ENCODE measurements at regions not wholly inside any gene's neighbourhood (a gene's known extent, or its start where the extent isn't known, plus 50 kb on each side); places are given as distances from the start of the nearest gene placed in this dataset.
A peak's percentile ranks its signal among the peaks of the same experiment; 100 is the strongest.

DNA sequence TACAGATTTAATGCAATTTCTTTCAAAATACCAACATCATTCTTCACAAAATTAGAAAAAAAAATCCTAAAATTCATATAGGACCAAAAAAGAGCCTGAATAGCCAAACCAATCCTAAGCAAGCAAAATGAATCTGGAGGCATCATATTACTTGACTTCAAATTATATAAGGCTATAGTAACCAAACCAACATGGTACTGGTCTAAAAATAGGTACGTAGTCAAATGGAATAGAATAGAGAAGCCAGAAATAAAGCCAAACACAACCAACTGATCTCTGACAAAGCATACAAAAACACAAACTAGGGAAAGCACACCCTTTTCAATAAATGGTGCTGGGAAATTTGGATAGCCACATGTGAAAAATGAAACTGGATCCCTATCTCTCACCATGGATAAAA, 112.3 kb upstream of the TSPAN2 start:
- H3K4me1 ChIP-seq (ENCODE audit: control insufficient read depth, insufficient read depth, low read length), result peaks cover 23% of the 10 kb centered on the region
- H3K4me3 ChIP-seq (ENCODE audit: low read length), result no peak overlapping the region
- no peaks in the 10 kb centered on the region for H3K36me3 ChIP-seq (ENCODE audit: control insufficient read depth, insufficient read depth, low read length, severe bottlenecking)
- no peaks in the 10 kb centered on the region for H3K27me3 ChIP-seq (replicated peaks; ENCODE audit: control insufficient read depth, insufficient read depth, low read length)
- H3K9me3 ChIP-seq (ENCODE audit: control insufficient read depth, low read length), result peaks cover 20% of the 10 kb centered on the region
- DNase-seq (ENCODE audit: low read depth), result no peak
- no peak overlapping the region for H3K9ac ChIP-seq (ENCODE audit: low read length)

DNA sequence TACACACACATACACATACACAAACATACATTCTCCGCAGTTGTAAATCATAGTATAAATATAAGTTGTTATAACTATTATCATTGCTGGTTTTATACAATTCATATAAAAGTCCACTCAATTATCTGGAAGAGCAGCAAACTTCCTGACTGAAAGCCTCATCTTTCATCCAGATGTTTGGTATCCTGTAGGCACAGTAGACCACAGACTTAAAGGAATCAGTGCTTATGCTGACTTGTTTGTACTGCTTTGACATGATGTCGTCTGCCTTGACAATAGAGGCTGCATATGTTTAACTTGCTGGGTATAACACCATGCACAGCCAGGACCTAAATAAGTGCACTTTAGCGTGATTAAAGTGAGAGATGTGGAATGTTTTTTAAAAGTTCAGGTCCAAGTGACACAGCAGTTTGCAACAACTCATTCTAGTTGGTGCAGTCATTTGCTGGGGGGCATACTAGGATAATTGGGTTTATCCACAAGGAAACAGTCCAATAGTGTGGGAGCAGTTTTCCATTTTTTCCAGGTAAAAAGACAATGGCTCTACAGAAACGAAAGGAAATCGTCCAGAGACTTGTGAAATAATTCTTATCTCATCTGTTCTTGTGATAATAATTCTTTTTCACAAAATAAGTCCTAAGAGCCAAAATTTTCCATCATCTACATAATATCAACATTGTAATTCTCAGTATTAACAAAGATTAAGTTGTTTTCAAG, 110.3 kb upstream of the TSPAN2 start:
- H3K4me3 ChIP-seq (ENCODE audit: low read length), result no peak overlapping the region

DNA sequence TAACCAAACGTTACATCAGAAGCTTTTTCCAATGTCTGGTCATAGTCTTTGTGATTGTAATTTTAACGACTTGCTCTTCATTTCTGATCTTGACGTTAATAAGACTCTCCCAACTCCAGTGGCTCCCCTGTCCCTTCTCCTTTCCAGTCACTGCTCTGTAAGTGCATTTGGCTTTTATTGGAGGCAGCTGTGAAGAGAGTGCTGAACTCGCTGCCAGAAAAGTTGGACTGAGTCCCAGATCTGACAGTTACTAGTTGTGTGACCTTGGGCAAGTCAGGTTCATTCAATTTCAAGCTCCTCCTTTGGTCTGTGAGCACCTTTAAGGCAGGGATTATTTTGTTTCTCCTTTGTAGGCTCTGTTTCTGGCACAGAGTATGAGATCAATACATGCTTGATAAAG, 109.6 kb upstream of the TSPAN2 start:
- DNase-seq (ENCODE audit: low read depth), result peak; percentile 68
- Histone ChIP-seq H3K36me3 (ENCODE audit: control insufficient read depth, insufficient read depth, low read length, severe bottlenecking) (no peaks in the 10 kb centered on the region), H3K4me1 (ENCODE audit: control insufficient read depth, insufficient read depth, low read length) (peaks cover 23% of the 10 kb centered on the region), H3K4me3 (ENCODE audit: low read length) (no peak overlapping the region), H3K9ac (ENCODE audit: low read length) (peak overlapping the region; percentile 5), H3K9me3 (ENCODE audit: control insufficient read depth, low read length) (peaks cover 18% of the 10 kb centered on the region), H3K27me3 (replicated peaks; ENCODE audit: control insufficient read depth, insufficient read depth, low read length) (no peaks in the 10 kb centered on the region)

More for the DNA sequence above, 110.3 kb upstream of the TSPAN2 start:
- Histone ChIP-seq H3K4me1 (ENCODE audit: control insufficient read depth, insufficient read depth, low read length) (peaks cover 23% of the 10 kb centered on the region), H3K9me3 (ENCODE audit: control insufficient read depth, low read length) (peaks cover 20% of the 10 kb centered on the region), H3K36me3 (ENCODE audit: control insufficient read depth, insufficient read depth, low read length, severe bottlenecking) (no peaks in the 10 kb centered on the region), H3K9ac (ENCODE audit: low read length) (peak overlapping the region; percentile 44), H3K27me3 (replicated peaks; ENCODE audit: control insufficient read depth, insufficient read depth, low read length) (no peaks in the 10 kb centered on the region)
- no peak for DNase-seq (ENCODE audit: low read depth)

DNA sequence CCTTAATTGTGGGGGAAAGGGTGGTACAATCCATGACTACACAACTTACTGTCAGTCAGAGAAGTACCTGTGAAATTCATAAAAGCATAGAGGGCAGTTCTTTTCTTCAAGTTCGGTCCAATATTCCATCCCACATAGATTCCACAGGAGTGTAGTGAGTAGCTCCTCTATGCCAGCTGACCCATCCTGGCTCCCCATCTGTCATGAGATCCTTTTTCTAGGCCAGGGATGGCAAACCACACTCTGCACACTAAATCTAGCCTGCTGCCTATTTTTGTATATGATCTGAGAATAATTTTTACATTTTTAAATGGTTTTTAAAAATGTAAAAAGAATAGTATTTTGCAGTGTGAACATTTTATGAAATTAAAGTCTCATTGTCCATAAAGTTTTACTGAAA, 107.0 kb upstream of the TSPAN2 start:
- no peak for DNase-seq (ENCODE audit: low read depth)
- Histone ChIP-seq H3K9me3 (ENCODE audit: control insufficient read depth, low read length) (no peaks in the 10 kb centered on the region), H3K4me3 (ENCODE audit: low read length) (no peak overlapping the region), H3K9ac (ENCODE audit: low read length) (no peak overlapping the region), H3K36me3 (ENCODE audit: control insufficient read depth, insufficient read depth, low read length, severe bottlenecking) (no peaks in the 10 kb centered on the region), H3K27me3 (replicated peaks; ENCODE audit: control insufficient read depth, insufficient read depth, low read length) (no peaks in the 10 kb centered on the region), H3K4me1 (ENCODE audit: control insufficient read depth, insufficient read depth, low read length) (peaks cover 29% of the 10 kb centered on the region)

DNA sequence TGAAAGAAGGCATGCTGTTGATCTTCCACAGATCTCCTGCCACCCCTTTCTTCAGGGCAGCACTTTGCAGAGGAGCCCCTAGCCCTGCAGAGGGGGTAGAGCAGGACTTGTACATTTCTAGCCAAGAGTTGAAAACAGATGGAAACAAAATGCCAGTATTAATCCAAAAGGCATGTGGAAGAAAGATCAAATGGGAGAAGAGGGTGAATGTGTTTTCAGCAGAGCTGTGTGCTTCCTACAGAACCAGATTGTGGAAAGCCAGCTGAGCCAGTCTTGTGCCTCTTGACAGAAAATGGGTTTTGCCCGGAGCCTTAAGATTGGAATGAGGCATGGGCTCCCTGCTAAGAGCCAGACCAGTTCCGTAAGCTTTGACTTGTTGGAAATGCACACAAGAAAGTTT, 105.2 kb upstream of the TSPAN2 start:
- DNase-seq (ENCODE audit: low read depth), result no peak
- H3K9me3 ChIP-seq (ENCODE audit: control insufficient read depth, low read length), result no peaks in the 10 kb centered on the region
- no peak overlapping the region for H3K4me3 ChIP-seq (ENCODE audit: low read length)
- peaks cover 32% of the 10 kb centered on the region for H3K4me1 ChIP-seq (ENCODE audit: control insufficient read depth, insufficient read depth, low read length)
- no peaks in the 10 kb centered on the region for H3K36me3 ChIP-seq (ENCODE audit: control insufficient read depth, insufficient read depth, low read length, severe bottlenecking)
- no peaks in the 10 kb centered on the region for H3K27me3 ChIP-seq (replicated peaks; ENCODE audit: control insufficient read depth, insufficient read depth, low read length)
- no peak overlapping the region for H3K9ac ChIP-seq (ENCODE audit: low read length)

DNA sequence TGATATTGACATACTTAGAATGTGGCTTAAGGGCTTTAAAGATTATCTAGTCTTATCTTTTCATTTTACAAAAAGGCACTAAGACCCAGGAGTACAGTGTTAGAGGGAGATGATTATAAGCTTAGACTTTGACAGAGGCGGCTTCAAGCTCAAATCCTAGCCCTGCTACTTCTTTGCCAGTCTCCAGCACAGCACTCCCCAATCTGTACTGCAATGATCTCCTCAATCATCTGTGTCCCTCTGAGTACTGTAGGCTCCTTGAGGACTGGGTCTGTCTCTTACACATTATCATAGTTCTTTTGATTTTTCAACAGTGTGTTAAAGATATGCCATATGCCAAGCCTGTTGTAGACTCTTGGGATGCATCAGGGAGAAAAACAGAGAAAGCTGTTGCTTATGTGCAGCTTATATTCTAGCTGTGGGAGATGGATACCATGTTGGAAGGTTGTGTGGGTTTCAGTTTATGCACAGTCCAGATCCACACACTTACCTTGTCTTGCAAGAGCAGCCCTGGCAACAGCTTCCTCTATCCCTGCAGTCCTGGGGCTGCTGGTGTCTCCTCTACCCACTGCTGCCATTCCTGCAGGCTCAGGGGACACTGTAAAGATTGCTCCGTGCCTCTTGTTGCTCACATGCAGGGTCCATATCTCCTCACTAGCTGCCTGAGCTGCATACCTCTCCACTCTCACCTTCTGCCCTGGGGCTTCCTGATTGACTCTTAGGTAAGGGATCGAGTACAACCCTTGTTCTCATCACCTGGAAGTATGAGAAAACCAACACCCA, 103.9 kb upstream of the TSPAN2 start:
- no peak for DNase-seq (ENCODE audit: low read depth)
- Histone ChIP-seq H3K9ac (ENCODE audit: low read length) (no peak overlapping the region), H3K9me3 (ENCODE audit: control insufficient read depth, low read length) (no peaks in the 10 kb centered on the region), H3K4me1 (ENCODE audit: control insufficient read depth, insufficient read depth, low read length) (peaks cover 30% of the 10 kb centered on the region), H3K36me3 (ENCODE audit: control insufficient read depth, insufficient read depth, low read length, severe bottlenecking) (no peaks in the 10 kb centered on the region), H3K27me3 (replicated peaks; ENCODE audit: control insufficient read depth, insufficient read depth, low read length) (no peaks in the 10 kb centered on the region), H3K4me3 (ENCODE audit: low read length) (no peak overlapping the region)

DNA sequence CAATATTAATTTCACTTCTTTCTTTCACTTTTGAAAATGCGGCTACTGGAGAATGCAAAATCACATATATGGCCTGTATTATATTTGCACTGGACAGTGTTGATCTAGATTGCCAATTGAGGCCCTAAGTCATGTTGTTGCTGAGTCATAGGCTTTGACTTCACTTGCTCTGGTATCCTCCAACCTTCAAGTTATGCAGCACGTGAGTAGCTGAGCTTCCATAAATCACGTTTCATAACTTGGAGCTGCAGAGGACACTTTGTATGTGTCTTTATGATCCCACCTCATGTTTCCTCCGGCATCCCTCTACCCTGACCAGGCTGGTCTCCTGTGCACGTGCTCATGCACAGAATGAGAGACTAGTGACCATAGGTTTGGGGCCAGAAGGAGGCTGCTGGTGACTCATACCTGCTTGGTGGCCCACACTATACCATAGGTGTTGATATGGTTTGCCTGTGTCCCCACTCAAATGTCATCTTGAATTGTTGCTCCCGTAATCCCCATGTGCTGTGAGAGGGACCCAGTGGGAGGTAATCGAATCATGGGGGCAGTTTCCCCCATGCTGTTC, 103.0 kb upstream of the TSPAN2 start:
- no peak overlapping the region for H3K9ac ChIP-seq (ENCODE audit: low read length)
- H3K9me3 ChIP-seq (ENCODE audit: control insufficient read depth, low read length), result no peaks in the 10 kb centered on the region
- H3K4me3 ChIP-seq (ENCODE audit: low read length), result no peak overlapping the region
- H3K27me3 ChIP-seq (replicated peaks; ENCODE audit: control insufficient read depth, insufficient read depth, low read length), result no peaks in the 10 kb centered on the region
- H3K36me3 ChIP-seq (ENCODE audit: control insufficient read depth, insufficient read depth, low read length, severe bottlenecking), result no peaks in the 10 kb centered on the region
- no peak for DNase-seq (ENCODE audit: low read depth)
- H3K4me1 ChIP-seq (ENCODE audit: control insufficient read depth, insufficient read depth, low read length), result peaks cover 30% of the 10 kb centered on the region

DNA sequence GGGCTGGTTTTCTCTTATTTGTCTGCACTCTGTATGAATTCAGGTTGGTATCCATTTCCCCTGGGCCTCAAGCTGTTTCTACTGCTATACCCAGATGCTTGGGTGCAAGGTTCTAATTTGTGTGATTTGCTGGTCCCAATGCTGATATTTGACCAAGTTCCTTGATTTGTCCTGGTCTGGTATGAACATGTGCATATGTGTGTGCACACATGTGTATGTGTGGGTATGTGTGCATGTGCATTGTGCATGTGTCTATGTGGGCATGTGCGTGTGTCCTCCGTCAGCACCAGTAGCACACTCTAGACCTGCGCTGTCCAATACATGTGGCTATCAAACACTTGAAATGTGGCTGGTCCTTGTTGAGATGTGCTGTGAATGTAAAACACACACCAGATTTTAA, 102.4 kb upstream of the TSPAN2 start:
- DNase-seq (ENCODE audit: low read depth), result no peak
- Histone ChIP-seq H3K36me3 (ENCODE audit: control insufficient read depth, insufficient read depth, low read length, severe bottlenecking) (no peaks in the 10 kb centered on the region), H3K9me3 (ENCODE audit: control insufficient read depth, low read length) (no peaks in the 10 kb centered on the region), H3K9ac (ENCODE audit: low read length) (peak overlapping the region; percentile 74), H3K4me3 (ENCODE audit: low read length) (no peak overlapping the region), H3K27me3 (replicated peaks; ENCODE audit: control insufficient read depth, insufficient read depth, low read length) (no peaks in the 10 kb centered on the region), H3K4me1 (ENCODE audit: control insufficient read depth, insufficient read depth, low read length) (peaks cover 30% of the 10 kb centered on the region)

DNA sequence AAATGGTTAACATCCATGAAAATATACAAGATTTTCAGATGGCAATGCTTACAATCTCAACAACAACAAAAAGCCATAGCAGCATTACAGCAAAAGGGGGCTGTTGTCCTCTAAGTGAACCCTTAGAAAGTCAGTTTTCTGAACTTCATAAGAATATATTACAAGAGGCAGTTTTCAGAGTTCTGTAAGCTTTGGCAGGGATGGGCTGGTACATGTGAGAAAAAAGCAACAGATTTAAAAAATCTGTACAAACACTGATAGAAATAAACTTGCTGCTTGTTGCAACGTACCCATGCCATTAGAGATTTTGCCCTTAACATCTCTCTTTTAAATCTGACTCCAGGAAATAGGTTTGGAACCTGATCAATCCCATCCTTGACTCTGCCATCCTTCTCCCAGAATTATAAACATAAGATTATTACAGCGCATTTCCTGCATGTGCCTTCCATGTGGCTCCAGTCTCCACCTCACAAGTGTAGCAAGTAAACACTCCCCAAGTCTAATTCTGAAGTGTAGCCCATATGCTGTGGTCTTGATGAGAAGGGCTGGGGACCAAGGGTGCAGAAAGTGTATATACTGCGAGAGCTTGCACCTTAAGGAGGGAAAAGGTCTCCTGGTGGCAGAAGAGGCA, 101.4 kb upstream of the TSPAN2 start:
- no peaks in the 10 kb centered on the region for H3K36me3 ChIP-seq (ENCODE audit: control insufficient read depth, insufficient read depth, low read length, severe bottlenecking)
- H3K4me1 ChIP-seq (ENCODE audit: control insufficient read depth, insufficient read depth, low read length), result peaks cover 30% of the 10 kb centered on the region
- H3K4me3 ChIP-seq (ENCODE audit: low read length), result no peak overlapping the region
- no peak for DNase-seq (ENCODE audit: low read depth)
- no peaks in the 10 kb centered on the region for H3K27me3 ChIP-seq (replicated peaks; ENCODE audit: control insufficient read depth, insufficient read depth, low read length)
- peak overlapping the region; percentile 74 for H3K9ac ChIP-seq (ENCODE audit: low read length)
- H3K9me3 ChIP-seq (ENCODE audit: control insufficient read depth, low read length), result no peaks in the 10 kb centered on the region

DNA sequence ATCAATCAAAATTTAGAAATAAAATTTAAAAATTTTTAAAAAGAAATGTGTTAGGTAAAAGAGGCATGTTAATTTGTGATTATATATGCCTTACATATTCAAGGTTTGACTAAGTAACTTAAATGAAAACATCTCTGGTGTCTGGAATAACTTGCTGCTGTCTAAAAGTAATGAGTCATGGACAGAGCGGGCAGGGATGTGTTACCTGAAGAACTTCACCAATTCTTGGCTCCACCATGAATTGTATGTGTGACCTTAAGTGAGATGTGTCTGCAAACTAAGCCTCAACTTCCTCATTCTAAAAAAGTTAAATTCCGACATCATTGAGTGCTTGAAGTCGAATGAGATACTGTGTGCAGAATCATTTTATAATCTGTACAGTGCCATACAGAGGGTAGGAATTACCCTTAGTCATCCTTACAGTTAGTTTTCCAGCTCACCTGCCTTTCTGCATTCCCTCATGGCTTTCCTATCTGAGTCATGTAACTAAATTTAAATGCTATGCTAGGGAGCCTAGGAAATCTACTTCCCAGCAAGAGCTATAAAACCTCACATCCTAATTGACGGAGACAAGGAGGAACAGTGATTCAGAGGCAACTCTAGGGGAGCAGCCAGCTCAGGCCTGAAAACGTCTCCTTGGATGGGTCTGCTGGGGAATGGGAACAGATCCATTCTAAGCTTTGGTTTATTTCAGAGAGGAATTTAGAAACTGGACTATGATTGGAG, 100.7 kb upstream of the TSPAN2 start:
- DNase-seq (ENCODE audit: low read depth), result peak; percentile 89
- H3K9me3 ChIP-seq (ENCODE audit: control insufficient read depth, low read length), result no peaks in the 10 kb centered on the region
- no peaks in the 10 kb centered on the region for H3K36me3 ChIP-seq (ENCODE audit: control insufficient read depth, insufficient read depth, low read length, severe bottlenecking)
- peak overlapping the region; percentile 74 for H3K9ac ChIP-seq (ENCODE audit: low read length)
- H3K4me3 ChIP-seq (ENCODE audit: low read length), result no peak overlapping the region
- no peaks in the 10 kb centered on the region for H3K27me3 ChIP-seq (replicated peaks; ENCODE audit: control insufficient read depth, insufficient read depth, low read length)
- peaks cover 34% of the 10 kb centered on the region for H3K4me1 ChIP-seq (ENCODE audit: control insufficient read depth, insufficient read depth, low read length)

Data from adipocyte (in vitro differentiated cells).